HG02798 (cell line): ENCODE measurements at regions not wholly inside any gene's neighbourhood (a gene's known extent, or its start where the extent isn't known, plus 50 kb on each side); places are given as distances from the start of the nearest gene placed in this dataset.

Experiments used
- ATAC-seq: cut with Tn5 transposase; IDR thresholded peaks from one replicate; pipeline ENCODE4 v1.9.1; 2021; ENCODE audit warnings: mild to moderate bottlenecking; ENCODE audit not compliant: unreplicated experiment, poor library complexity

DNA sequence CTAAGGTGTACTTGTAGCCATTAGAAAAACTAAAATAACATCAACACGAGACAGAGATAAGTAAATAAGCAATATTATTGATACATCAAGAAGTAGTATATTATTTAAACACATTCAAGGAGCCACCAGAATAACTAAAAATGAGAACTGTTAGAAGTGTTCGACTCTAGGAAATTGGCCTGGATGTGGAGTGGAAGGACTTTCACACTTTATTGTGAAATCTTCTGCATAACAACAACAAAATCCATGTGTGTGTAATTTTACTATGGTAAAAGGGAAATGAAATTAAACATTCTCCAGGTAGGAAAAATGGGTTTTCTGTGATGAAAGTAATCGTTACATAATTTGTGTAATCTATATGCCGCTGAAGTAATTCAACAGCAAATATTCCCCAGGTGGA is 96.3 kb upstream of the RNF152 start:
- ATAC-seq = no peak

GRCh38 chr18:61988100-61988499 is 95.3 kb upstream of the RNF152 start:
- ATAC-seq = no peak

- ATAC-seq = no peak
Observed at GRCh38 chr18:61985681-61986080, 92.9 kb upstream of the RNF152 start.

DNA sequence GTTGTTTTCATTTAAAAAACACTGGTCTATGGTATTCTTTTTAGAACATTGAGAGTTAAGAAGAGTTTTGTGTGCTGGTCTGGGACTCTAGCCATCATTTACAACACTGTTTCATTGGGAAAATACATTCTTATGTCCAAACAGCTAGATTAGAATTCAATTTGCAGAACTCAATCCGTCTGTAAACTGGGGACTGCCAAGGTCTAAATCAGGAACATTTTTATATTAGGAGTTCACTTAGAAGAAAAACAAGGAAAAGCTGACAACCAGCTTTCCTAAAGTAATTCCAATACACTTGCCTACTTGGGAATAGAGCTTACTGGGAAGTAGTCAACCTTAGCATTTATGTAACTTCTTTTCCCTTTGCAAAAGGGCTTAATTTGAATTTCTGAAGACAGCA is 91.5 kb upstream of the RNF152 start:
- ATAC-seq = no peak

- ATAC-seq = no peak
Observed at GRCh38 chr18:61982475-61982874, 89.7 kb upstream of the RNF152 start.

DNA sequence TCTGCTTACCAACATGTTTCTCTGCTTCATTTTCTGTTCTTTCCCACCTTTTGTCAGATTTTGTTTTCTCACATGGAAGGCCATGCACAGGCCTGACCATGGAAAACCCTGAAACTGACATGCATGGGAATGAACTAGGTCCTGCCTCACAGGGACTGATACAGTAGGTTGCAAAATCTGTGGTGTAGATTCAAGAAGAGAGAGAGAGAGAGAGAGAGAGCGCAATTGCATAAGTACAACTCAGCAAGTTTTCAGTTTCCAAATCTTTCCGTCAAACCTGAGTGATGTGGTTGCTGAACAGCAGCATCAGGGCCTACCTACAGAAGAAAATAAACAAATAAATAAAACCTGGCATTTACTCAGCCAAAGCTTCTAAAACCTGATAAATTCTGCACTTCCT is 87.5 kb upstream of the RNF152 start:
- ATAC-seq = no peak

DNA sequence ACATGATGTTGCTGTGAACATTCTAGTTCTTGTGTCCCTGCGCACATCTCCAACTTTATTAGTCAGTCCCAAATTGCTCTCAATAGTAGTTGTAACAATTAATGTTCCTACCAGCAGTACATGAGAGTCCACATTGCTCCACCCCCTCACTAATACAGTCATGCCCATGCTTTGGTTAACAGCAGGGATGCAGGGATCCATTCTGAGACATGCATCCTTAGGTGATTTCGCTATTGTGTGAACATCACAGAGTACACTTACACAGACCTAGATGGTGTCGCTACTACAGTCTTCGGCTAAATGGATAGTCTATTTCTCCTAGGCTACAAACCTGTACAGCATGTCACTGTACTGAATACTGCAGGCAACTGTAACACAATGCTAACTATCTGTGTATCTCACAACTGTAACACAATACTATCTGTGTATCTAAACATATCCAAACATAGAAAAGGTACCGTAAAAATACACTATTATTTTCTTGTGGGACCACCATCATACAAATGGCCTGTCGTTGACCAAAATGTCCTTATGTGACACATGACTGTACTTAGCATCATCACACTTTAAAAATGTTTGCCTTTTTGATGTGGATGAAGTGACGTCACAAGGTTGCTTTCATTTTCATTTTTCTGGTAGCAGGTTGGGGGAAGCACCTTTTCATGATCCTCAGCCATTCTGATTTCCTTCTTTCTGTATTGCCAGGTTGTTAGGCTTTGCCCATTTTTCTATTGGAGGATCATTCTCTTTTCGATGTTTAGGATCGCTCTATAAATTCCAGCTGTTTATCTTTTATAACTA is 82.9 kb upstream of the RNF152 start:
- peak; percentile 57 for ATAC-seq

DNA sequence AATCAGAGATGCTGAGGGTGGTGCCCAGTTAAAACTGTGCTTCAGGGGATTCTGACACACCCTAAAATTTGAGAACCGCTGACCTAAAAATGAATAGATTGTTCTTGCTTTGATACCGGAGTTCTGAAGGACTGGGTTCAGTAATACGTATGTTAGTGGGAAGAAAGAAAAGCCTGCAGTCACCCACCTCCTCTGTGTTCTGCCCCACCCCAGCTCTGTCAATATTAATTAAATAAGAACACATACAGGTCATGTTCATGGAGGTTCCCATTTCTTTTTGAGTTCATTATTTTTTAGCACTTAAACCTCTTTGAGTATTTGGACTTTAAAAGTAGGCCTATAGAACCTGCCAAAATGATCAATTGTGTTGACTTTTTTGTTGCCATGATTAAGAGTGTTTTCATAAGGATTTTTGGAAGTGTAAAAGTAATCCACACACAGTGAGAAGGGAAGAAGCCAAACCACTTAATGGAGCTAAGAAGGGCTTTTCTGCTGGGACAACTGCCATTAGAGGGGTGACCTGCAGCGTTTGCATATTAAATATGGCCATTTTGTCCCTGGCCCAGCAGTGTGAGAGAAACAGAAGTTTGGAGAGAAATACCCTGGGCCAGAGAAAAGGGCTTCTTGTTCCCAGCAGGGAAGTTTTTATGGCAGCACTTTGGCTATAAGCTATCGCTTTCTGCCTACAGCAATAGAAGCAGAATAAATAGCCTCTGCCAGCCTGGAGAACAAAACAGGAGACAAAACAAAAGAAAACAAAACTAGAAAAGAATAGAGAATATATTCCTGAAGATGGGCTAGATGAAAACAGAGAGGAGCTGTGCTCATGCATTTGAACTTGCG is 80.7 kb upstream of the RNF152 start:
- ATAC-seq = no peak

DNA sequence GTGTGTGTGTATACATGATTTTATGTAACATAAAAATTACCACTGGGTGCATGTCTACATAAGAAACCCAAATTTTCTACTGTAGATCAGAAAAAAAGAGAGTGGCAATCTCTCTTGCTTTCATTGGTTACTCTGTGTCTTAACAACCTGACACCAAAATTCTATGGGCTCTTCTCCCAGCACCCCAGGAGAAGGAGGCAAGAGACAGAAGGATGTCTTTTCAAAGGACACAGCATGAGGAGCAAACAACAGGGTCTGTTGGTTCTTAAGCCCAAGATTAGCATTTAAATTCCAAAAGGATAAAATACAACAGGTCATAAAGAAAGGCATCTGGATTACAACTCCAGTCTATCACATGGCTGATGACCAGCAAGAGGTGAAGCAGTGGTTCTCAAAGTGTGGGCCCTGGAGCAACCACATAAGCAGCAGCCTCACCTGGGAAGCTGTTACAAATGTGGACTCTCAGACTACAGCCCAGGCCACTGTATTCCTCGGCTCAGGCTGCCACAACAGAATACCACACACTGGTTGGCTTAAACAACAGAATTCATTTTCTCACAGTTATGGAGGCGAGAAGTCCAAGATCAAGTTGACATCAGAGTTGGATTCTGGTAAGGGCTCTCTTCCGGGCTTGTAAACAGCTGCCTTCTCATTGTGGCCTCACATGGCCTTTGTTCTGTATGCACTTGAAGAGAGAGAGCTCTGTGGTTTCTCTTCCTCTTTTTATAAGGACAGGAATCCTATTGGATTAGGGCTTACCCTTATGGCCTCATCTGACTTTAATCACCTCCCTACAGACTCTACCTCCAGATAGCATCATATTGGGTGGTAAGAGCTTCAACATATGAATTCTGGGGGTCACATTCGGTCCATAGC is 79.8 kb upstream of the RNF152 start:
- ATAC-seq = peak; percentile 78

DNA sequence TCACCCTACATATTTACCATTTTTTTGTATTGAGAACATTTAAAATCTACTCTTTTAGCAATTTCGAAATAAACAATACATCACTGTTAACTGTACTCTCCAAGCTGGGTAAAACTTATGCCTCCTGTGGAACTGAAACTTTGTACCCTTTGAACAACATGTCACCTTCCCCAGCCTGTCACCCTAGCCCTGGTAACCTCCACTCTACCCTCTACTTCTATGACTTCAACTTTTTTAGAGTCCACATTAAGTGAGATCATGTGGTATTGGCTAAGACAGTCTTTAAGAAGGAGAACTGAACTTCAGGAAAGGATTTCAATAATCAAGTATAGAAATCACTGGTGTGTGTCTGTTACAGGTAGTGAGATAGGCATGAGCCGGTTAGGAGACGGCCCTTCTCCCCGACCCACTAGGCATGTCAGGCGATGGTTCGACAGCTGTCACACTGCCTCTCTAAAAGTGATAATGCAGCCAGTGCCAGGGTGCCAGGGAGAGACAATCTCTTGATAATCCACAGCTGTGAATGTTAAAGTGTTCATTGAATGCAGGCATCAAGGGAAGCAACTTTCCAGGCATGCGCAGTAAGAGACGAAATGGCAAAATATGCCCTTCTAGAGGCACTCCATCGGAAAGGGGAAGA is 74.6 kb upstream of the RNF152 start:
- ATAC-seq = no peak

DNA sequence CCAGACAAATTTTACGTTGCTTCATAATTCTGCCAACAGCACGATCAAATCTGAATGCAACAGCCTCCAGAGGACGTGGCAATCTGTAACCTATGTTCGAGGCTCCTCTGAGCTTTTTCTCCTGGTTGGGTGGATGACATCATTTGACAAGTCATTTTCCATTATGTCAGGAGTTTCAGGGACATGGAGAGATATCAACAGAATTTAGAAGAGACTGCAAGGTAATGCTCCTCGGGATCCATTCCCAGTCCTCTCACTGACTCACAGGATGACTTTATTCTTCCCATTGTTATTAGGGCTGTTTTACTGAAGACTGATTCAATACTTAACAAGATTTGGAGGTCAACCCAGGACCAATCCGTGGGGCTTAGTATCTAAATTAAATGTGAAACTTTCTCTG is 72.5 kb upstream of the RNF152 start:
- ATAC-seq = no peak

- ATAC-seq = no peak
Observed at GRCh38 chr18:61964616-61965015, 71.8 kb upstream of the RNF152 start.

DNA sequence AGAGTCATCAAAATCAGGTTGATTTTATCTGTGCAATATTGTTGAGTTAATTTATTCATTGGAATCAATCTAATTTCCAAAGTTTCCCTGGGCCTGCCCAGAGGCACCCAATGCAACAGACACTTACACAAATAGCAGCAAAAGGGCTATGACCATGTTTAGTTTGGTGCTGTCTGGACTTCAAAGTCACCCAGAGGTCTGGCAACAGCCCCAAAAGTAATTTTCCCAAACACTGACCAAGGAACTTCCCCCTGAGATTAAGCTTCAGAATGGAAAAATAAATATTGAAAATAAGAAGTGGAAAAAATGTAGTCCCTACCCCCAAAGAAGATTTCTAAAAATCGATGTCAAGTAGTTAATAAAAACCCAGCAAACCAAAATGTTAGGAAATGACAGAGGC is 70.9 kb upstream of the RNF152 start:
- ATAC-seq = no peak

- no peak for ATAC-seq
Observed at GRCh38 chr18:61957801-61958516, 65.2 kb upstream of the RNF152 start.

DNA sequence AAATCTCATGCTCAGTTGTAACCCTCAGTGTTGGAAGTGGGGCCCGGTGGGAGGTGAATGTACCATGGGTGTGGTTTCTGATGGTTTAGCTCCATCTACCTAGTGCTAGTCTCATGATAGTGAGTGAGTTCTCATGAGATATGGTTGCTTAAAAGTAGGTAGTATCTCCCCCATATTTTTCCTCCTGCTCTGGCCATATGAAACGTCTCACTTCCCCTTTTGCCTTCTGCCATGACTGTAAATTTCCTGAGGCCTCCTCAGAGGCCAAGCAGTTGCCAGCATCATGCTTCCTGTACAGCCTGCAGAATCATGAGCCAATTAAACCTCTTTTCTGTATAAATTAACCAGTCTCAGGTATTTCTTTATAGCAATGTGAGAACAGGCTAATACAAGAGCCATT is 62.8 kb upstream of the RNF152 start:
- peak; percentile 29 for ATAC-seq

DNA sequence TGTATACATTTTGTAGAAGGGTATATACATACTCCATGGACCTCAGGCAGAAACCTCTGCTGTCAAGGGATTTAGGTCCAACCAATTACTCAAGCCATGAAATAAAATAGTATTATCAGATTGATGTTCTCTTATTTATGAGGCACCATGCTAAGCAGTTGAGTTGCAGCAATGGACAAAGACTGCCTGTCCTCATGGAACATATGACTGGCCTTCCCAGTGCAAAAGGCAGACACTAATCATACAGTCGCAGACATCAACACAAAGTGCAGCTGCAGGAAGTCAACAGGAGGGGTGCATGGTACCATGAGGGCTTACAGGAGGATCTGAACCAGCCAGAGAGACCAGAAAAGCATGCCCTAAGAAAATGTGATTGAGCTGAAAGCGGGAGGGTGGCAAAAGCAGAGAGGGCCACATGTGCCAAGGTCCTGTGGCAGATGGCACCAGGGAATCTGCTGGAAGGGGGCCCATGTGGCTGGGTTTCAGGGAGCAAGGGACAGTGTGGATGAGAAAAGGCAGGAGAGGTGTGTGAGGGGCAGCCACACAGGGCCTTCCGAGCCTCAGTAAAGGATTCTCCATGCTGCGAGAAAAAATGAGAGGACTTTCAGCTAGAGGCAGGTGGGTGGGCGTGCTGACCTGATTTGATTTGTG is 61.4 kb upstream of the RNF152 start:
- ATAC-seq = no peak

DNA sequence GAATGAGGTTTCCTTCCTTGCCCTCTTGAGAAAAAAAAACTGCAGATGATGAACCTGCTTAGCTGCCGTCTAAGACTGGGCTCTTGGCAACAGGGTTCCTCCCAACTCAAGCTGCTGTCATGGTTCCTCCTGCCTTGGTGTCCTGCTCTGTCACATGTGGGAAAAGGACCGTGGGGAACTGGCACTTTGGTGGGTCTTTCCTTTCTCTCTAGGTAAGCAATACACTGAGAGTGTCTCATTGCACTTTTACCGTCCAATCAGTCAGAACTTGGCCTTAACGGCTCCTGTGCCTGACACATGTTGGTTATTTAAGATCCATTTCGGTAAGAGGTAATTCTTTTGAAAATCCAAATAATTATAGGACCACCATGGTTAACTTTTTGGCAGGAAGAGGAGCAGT is 60.8 kb upstream of the RNF152 start:
- no peak for ATAC-seq

DNA sequence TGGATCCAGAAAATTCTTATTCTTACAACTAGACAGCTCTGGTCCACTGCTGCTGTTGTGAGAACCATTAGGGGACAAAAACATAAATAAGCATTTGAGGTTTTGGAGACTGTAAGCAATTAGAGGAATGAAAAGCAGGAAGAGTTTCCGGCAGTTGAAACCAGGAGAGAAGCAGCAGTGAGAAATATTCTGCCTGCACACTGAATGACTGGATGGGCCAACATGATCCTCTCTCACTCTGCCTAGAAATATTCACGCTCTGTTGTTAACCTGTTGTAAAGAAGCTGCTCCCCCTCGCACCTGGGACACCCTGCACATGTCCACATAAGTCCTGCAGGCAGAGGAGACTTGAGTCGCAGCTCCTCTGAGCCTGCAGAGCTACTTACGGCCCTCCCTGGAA is 60.4 kb upstream of the RNF152 start:
- ATAC-seq = no peak

- ATAC-seq = no peak
Observed at GRCh38 chr18:61951396-61951795, 58.6 kb upstream of the RNF152 start.
